Fibroblast of lung (primary cell): ENCODE measurements at regions not wholly inside any gene's neighbourhood (a gene's known extent, or its start where the extent isn't known, plus 50 kb on each side); places are given as distances from the start of the nearest gene placed in this dataset.

Experiments
- DNase-seq, 2 donors: peaks; one replicate each; pipeline versions ENCODE4 v3.0.0 to v3.0.0-alpha.2; 2010; ENCODE audit warnings: low read depth in 2 of 2
- H2AFZ ChIP-seq: 2 replicates; pipeline ENCODE4 v1.5.1; 2012; ENCODE audit warnings: low read length, control low read depth, inconsistent platforms
- H3K27ac ChIP-seq: 2 replicates; pipeline ENCODE4 v1.5.1; 2011; ENCODE audit warnings: low read length, control low read depth; ENCODE audit not compliant: insufficient read depth
- H3K27me3 ChIP-seq: 2 replicates; pipeline ENCODE4 v1.5.1; 2011; ENCODE audit warnings: mild to moderate bottlenecking, low read length; ENCODE audit not compliant: control insufficient read depth, insufficient read depth
- H3K36me3 ChIP-seq: 2 replicates; pipeline ENCODE4 v1.5.1; 2011; ENCODE audit warnings: low read length; ENCODE audit not compliant: control insufficient read depth, insufficient read depth
- H3K4me1 ChIP-seq: 2 replicates; pipeline ENCODE4 v1.5.1; 2011; ENCODE audit warnings: low read length; ENCODE audit not compliant: control insufficient read depth, insufficient read depth; ENCODE audit errors: extremely low read depth
- H3K4me2 ChIP-seq: 2 replicates; pipeline ENCODE4 v1.5.1; 2011; ENCODE audit warnings: low read length, control low read depth; ENCODE audit not compliant: insufficient read depth; ENCODE audit errors: extremely low read depth
- H3K4me3 ChIP-seq, 4 experiments: fragments of 200-600 bp in 1 of 4; sonication (generic) in 1 of 4; replicated peaks in 1 of 4; 2 replicates each; pipeline ENCODE4 v1.5.1; 2011 to 2016; ENCODE audit warnings: low read length in 4 of 4, low read depth in 3 of 4, mild to moderate bottlenecking in 3 of 4, control low read depth in 2 of 4, inconsistent platforms in 1 of 4, mixed read lengths in 1 of 4; ENCODE audit not compliant: insufficient read depth in 1 of 4; ENCODE audit errors: control extremely low read depth in 1 of 4
- H3K79me2 ChIP-seq: 2 replicates; pipeline ENCODE4 v1.5.1; 2012; ENCODE audit warnings: mild to moderate bottlenecking, low read length, inconsistent platforms; ENCODE audit not compliant: control insufficient read depth, insufficient read depth
- H3K9ac ChIP-seq: 2 replicates; pipeline ENCODE4 v1.5.1; 2011; ENCODE audit warnings: mild to moderate bottlenecking, low read length, control low read depth; ENCODE audit not compliant: insufficient read depth
- H3K9me3 ChIP-seq: 2 replicates; pipeline ENCODE4 v1.5.1; 2012; ENCODE audit warnings: low read depth, low read length; ENCODE audit not compliant: control insufficient read depth, insufficient read depth
- H4K20me1 ChIP-seq: 2 replicates; pipeline ENCODE4 v1.5.1; 2011; ENCODE audit warnings: low read length; ENCODE audit not compliant: control insufficient read depth, insufficient read depth; ENCODE audit errors: extremely low read depth
- CTCF ChIP-seq, 2 donors: IDR thresholded peaks in 1 of 2; conservative IDR thresholded peaks in 1 of 2; 1 replicate in 1 of 2; 2 replicates in 1 of 2; pipeline ENCODE4 v1.5.1; 2011 to 2012; ENCODE audit warnings: low read length in 2 of 2, control low read depth in 1 of 2, inconsistent platforms in 1 of 2, low read depth in 1 of 2, mild to moderate bottlenecking in 1 of 2
- EZH2 ChIP-seq: IDR thresholded peaks from 2 replicates; pipeline ENCODE4 v1.5.1; 2012; ENCODE audit warnings: low read length, control low read depth, mild to moderate bottlenecking; ENCODE audit errors: missing control alignments

- Histone ChIP-seq H3K4me3 (no peak overlapping the region), H3K27me3 (no peaks in the 10 kb centered on the region), H3K27ac (no peak overlapping the region), H2AFZ (no peak overlapping the region), H3K36me3 (no peaks in the 10 kb centered on the region), H3K4me2 (no peak overlapping the region), H3K9me3 (no peaks in the 10 kb centered on the region), H3K79me2 (no peaks in the 10 kb centered on the region), H3K9ac (no peak overlapping the region), H3K4me1 (no peaks in the 10 kb centered on the region), H4K20me1 (no peaks in the 10 kb centered on the region)
- no peak for DNase-seq
- TF ChIP-seq CTCF (conservative IDR thresholded peaks at IDR 0.05 in 1 of 2, IDR thresholded peaks at IDR 0.05 in 1 of 2; ENCODE audit: low read depth in 1 of 2, low read length in 2 of 2) (no peak), EZH2 (no peak)
These were observed 98.6 kb upstream of the RPL38 start for GRCh38 chr17:74104921-74105320.

- no peaks in the 10 kb centered on the region for H3K36me3 ChIP-seq
- H3K4me2 ChIP-seq: no peak overlapping the region
- H3K79me2 ChIP-seq: no peaks in the 10 kb centered on the region
- TF ChIP-seq EZH2 (no peak), CTCF (conservative IDR thresholded peaks at IDR 0.05 in 1 of 2, IDR thresholded peaks at IDR 0.05 in 1 of 2; ENCODE audit: low read depth in 1 of 2, low read length in 2 of 2) (no peak)
- no peak overlapping the region for H2AFZ ChIP-seq
- H3K9me3 ChIP-seq: no peaks in the 10 kb centered on the region
- no peak overlapping the region for H3K4me3 ChIP-seq
- no peaks in the 10 kb centered on the region for H3K27me3 ChIP-seq
- H3K4me1 ChIP-seq: no peaks in the 10 kb centered on the region
- DNase-seq: no peak
- H3K27ac ChIP-seq: no peak overlapping the region
- no peak overlapping the region for H3K9ac ChIP-seq
- H4K20me1 ChIP-seq: no peaks in the 10 kb centered on the region
These were observed 96.4 kb upstream of the RPL38 start for GRCh38 chr17:74107107-74107506.

GRCh38 chr17:74108126-74108705 lies 95.3 kb upstream of the RPL38 start:
- Histone ChIP-seq H3K4me1 (no peaks in the 10 kb centered on the region), H4K20me1 (no peaks in the 10 kb centered on the region), H3K27ac (no peak overlapping the region), H2AFZ (no peak overlapping the region), H3K79me2 (no peaks in the 10 kb centered on the region), H3K9me3 (no peaks in the 10 kb centered on the region), H3K27me3 (no peaks in the 10 kb centered on the region), H3K4me2 (no peak overlapping the region), H3K4me3 (no peak overlapping the region), H3K36me3 (no peaks in the 10 kb centered on the region), H3K9ac (no peak overlapping the region)
- TF ChIP-seq CTCF (conservative IDR thresholded peaks at IDR 0.05 in 1 of 2, IDR thresholded peaks at IDR 0.05 in 1 of 2; ENCODE audit: low read depth in 1 of 2, low read length in 2 of 2) (no peak), EZH2 (no peak)
- DNase-seq: no peak
